HG03045 (cell line): ENCODE measurements at regions not wholly inside any gene's neighbourhood (a gene's known extent, or its start where the extent isn't known, plus 50 kb on each side); places are given as distances from the start of the nearest gene placed in this dataset.

Experiments used
- ATAC-seq: cut with Tn5 transposase; IDR thresholded peaks from one replicate; pipeline ENCODE4 v1.9.1; 2021; ENCODE audit warnings: mild to moderate bottlenecking, moderate library complexity; ENCODE audit not compliant: unreplicated experiment

DNA sequence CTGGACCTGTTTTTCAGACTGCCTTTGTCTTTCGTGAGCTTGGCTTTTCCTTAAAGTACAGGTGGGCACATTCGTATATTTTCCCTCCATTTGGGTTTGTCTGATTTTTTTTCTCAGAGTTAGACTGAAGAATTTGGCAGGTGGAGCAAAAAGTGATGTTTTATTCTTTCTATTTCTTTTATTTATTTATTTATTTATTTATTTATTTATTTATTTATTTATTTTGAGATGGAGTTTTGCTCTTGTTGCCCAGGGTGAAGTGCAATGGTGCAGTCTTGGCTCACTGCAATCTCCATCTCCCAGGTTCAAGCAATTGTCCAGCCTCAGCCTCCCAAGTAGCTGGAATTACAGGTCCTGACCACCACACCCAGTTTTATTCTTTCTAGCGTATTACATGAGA is 1805.1 kb upstream of the WWC1 start:
- no peak for ATAC-seq

DNA sequence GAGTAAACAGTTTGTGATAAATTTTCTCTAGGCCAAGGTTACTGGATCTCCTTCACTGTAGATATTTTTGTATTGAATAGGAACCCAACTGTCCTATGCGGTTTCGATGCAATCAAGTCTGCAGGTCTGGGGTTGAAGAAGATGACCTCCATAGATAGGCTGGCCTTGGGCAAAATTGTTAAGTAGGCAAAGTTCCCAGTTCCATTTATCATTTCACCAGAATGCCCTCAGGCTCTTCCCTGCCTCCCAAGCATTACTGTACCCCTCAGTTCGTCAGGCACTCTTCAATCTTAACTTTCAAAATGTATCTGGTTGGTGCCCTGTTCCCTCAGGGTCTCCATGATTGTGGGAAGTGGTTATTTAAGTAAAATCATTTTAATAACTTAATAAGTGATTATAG is 1802.9 kb upstream of the WWC1 start:
- ATAC-seq = no peak

DNA sequence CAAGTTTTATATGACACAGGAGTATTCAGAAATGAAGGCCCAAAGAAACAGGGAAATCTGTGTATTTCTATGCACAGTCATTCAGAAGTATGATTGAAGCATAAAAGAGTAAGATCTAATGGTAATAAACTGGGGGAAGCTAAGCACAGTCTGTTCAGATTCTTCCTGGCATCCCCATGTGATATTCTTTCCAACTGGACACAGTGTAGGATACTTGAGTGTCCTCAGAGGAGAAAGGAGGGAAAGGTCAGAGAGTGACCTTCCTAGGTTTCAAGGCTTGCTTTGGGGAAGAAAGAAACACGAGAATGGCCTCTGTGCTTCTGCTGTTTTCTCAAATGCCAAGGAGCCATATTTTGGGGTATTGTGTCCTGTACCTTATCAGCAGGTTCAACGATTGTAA is 1798.4 kb upstream of the WWC1 start:
- no peak for ATAC-seq

DNA sequence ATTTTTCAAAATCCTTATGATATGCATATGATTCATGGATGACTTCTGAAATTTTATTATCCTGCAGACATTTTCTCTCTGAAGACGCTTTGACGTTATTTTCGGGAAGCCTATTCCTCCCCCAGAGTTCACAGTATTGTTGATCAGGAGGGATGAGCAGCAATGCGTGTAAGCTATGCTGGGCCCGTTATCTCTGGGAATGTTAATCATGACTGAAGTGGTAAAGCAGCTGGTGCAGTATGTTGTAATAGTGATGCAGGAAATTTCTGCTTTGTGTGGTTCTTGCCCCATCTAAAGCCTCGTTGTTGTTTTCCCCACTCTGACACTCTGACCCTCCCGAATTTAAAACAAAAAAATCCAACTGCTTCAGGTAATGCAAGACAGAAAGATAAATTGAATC is 1797.8 kb upstream of the WWC1 start:
- no peak for ATAC-seq

DNA sequence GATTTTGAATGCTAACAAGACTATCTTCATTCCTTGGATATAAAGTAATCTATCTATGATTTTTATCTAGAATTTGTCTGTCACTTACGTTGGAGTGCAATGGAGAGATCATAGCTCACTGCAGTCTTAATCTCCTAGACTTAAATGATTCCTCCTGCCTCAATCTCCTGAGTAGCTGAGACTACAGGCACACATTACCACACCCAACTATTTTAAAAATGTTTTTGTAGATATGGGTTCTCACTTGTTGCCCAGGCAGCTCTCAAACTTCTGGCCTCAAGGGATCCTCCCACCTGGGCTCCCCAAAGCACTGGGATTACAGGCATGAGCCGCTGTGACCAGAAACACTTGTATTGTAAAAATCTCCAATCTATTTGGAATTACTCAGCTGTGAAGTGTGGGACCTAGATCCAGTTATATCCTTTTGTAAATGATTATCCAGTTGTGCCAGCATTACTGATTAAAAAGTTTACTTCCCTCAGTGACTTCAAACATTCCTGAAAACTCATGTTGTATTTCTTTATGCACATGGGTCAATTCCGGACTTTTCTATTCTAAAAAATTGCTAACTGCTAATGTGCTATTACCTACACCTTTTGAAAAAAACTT is 1793.8 kb upstream of the WWC1 start:
- no peak for ATAC-seq

DNA sequence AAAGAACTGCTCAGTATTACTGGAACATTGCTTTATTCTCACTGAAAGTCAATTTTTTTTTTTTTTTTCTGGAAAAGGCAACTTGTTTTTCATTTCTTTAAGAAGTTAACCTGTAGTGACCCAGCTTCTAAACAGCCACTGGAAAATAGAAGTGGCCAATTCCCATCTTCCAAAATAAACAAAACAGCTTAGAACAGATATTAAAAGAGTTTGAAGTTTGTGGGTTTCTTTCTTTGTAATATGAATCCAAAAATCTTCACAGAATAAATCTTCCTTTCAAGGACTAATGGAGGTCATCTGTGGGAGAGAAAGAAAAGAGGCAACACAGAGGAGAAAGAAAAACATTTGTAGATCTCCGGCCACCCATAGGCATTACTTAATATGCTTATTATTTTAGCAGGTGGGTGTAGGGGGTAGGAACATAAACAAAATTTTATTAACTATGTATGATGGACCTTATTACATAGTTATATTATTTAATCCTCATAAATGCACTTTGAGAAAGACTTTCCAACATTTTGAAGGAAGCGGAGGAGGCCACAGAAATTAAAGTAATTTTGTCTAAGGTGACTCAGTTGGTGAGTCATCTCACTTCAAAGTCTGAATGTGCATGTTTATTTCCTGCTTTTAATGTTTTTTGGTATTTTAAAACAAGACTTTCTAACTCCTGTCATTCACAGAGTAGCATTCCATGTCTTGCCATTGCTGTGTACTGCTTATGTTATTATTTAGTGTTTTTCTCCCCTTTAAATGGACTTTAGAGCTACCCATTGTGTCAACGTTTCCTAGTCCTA is 1791.8 kb upstream of the WWC1 start:
- ATAC-seq = no peak

DNA sequence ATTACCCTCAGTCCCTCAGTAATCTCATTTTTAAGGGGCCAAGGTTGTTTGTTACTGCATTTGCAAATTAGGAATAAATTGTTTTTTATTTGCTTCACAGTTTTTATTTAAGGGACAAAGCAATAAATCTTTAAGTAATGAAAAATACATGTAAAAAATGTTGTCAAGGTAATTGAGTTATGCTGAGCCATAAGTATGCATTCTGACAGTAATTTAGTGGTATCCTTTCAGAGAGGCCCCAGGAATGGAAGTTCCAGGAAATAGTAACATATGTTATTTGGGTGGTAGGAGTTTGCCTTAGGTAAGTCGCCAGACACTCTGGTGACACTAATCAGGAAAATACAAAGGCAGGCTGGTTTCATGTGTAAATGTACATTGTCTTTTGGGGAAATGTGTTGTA is 1787.9 kb upstream of the WWC1 start:
- ATAC-seq = no peak

DNA sequence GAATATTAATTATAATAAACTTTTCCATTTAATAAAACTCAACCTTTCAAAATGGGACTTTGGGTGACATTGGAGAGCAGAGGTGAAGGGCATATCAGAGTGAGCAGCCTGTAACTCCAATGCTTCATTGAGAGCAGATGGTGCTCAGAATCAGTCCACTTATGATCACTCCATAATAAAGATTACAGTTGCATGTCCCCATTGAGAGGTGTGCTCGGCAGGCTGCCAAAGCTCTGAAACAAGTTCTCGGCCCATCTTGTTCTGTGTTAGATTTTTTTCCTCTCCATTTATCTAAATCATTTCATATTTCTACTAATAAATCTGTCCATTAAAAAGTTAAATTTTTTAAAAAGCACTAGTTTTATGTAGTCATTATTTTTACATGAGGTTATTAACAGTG is 1786.4 kb upstream of the WWC1 start:
- no peak for ATAC-seq

DNA sequence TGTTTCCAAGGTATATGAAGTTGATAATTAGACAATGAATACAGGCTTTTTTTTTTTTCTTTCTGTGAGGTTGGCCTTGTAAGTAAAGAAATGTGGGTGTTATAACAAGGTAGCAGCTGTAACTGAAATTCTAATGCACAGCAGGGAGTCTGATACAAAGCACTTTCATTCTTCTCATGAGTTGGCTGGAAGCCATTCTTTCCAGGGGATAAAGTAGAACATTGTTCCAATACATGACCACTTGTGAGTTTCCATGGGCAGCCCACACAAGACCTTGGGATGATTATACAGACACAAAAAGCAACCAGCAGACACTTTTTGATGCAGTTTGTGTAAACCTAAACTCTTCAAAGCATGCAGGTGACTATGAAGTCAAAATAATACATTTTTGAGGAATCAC is 1785.9 kb upstream of the WWC1 start:
- ATAC-seq = no peak

DNA sequence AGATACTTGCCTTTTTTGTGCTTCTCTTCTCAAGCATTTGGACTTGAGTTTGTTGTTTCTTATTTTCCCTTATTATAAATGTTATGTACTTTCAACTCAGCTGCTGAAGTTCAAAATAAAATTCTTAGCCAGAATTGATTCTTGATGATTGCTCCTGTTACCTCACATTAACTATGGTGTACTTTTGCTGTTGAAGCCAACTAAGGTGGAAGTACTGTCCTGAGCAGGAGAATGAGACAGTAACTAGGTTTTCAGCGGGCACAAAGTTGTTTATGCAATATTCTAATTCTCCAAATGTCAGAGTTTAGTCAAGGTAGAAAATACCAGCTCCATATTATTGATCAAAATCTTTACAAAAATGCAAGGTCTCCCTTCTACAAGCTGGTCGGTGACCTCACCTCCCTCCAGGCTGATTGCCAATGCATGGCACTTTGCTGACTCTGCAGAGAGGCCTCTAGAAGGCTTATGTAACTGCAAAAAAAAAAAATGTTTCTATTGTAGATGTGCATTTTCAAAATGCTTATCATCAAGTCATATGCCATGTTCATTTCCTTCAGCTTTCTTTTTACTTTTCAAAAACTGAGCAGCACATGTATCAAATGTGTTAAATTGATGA is 1783.5 kb upstream of the WWC1 start:
- ATAC-seq = no peak

DNA sequence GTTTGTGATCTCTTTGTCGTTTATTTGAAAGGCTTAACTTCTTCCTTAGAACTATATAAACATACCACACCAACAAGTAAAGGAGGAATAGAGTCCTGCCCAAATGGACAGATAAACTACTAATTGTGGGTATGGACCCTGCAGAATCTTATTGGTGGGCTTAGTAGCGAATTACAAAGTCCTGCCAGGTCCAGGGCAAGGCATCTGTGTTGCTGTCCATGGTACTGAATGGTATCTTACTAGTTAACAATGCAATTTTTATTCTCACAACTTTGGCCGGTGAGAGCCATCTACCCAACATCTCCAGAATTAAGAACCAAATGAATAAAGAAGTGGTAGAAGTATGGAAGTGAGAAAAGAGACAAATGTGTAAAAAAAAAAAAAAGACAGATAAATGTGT is 1782.4 kb upstream of the WWC1 start:
- no peak for ATAC-seq

DNA sequence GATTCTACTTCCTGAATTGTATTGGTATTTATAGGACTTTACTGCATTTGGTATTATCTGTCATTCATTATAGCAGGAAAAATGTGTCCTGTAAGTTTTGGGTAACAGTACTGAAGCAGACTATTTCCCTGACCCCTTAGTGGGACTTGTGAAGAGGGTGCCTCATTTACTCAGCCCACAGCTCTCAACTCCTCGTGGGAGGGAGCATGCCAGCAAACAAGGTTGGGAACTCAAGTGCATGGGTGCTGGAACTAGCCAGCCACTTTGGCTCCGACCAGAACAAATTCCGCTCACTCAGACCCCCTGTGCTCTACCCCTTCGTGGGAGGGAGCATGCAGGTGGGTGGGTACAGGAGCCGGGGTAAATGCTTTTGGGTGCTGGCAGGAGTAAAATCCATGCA is 1773.5 kb upstream of the WWC1 start:
- no peak for ATAC-seq

DNA sequence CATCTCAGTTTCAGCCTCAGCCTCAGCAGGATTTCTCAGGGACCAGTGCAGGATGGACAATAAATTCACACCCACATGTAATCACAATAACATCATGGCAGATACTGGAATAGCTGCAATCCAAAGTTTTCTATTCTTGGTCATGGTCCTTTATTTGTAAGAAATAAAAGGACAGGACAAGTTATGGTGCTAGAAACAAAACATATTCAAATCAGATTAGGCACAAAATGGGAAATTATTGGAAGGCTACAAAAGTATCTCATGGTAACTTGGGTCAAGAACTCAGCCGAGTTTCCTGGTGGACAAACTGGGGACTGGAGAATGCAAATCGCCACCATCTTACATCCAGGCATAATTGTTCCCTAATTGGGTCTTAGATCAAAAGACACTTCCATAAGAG is 1768.2 kb upstream of the WWC1 start:
- no peak for ATAC-seq

DNA sequence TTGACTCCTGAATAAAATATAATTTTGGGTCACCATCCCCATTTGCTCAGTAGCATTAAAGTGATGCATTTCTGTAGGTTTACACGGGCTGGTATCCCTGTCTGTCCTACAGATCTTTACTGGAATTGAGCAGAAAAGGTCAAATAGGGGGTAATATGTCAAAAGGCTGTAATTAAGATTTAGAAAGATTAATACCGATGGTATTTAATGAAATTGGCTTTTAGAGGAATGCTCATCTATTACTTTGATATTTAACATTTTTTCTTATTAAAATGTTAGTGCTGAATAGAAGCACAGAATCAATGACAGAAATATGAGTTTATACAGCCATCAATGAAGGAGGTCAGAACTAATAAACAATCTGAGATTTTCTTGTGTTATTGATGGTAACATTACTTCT is 1762.2 kb upstream of the WWC1 start:
- no peak for ATAC-seq

DNA sequence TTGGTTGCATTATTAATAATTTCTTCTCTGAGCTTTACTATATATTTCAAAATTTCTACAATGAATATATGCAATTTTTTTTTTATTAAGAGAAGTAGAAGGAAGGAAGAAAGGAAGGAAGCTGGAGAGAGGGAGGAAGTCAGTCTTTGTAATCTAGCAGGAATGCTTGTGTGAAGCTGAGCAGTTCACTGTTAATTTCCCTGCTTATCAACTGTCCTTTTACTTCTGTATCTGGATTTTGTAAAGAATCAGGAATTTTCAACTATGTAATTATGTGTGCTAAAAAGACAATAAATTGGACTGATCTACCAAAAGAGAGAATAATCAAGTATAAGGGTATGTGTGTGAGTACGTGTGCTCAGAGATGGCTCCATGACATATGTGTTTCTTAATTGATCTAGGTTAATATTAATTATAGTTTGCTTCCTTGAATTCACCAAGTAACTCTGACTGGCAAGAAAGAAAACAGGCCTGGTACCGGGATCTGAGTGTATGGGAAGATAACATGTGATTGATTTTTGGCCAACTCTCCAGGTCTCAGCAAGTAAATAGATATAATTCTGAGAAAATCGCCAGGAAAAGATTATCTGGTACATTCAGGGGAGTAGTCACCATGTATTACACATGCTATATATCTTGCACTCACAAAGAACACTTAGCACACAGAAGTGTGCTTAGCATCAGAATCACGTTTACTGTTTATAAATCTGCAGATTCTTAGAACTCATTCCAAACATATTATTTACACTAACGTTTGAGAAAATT is 1758.8 kb upstream of the WWC1 start:
- ATAC-seq = no peak

DNA sequence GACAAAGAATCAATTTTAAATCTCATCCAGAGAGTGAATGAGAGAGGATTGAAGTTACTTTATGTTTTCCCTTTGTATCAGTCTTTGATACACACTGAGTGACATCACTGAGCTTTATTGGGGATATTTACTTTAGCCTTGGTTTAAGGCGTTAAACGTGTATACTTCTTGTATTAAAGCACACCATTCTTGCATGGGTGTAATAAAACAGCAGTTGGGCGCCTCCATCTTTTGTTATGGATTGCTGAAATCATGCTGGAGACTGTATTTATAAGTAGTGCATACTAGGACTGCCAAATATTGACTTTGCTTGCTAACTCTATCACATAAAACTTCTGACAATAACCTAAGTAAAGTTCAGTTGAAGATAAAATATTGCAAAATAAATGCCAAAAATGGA is 1755.8 kb upstream of the WWC1 start:
- ATAC-seq = no peak

DNA sequence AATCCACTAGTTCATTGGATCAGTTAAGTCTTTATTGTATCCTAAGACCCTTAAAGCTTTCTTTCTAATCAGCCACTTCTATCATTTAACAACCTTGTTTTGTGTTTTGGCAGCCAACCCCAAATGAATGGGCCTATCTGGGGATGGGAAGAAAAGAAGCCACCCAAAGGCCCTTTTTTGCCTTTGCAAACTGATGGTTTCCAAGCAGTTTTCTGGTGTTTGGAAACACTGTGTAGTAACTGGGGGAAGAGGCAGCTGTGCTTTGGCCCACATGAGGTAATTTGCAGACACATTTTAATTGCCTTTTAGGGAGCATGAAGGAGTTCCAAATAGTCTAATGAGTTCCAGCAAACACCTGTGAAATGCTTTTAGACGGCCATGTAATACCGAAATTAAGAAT is 1751.3 kb upstream of the WWC1 start:
- ATAC-seq = no peak

DNA sequence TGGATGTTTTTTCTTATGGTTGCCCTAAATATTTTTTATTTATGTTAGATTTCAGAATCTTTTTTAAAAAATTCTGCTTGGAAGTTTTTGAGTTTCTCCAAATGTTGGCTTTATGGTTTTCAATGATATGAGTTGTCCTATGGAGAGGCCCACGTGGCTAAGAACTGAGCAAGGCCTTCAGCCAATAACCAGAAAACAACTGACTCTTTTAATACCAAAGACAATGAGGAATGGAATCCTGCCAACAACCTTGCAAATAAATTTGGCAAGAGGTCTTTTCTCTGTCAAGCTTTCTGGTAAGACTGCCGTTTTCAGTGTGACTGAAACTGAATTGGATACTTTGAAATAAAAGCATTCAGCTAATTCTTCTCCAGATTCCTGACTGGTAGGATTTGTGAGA is 1740.1 kb upstream of the WWC1 start:
- ATAC-seq = no peak

DNA sequence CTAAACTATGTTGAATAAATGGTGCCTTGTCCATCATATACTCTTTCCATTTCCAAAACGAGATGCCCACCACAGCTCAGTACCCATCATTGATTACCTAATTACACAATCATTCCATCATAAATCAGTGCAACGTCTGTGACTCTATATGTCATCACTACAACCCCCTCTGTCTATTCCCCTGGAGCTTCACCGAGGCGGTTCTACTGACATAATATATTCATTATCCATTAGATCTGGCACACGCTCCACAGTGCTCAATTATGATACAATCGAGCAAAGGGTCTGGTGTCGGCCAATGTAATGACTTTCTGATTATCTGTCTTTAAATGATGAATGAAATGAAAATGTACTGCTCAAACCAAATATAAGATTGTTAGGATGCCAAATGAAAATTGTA is 1737.7 kb upstream of the WWC1 start:
- ATAC-seq = no peak

DNA sequence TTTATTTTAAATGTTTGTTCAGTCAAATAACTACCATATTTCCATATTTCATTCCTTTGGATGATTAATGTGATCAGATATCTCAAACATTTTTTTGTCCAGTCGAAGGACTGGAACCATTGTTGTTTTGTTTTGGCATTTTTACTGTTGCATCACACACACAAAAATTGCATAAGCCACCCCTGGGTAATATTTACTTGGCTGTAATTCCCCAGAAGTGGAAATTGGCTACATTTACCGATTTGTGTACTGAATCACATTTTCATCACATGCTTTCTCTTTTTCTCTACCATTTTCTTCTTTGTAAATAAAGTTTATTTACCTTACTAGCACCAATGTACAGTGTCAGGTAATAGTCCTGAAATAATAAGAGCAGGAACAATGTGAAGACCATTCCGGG is 1729.7 kb upstream of the WWC1 start:
- ATAC-seq = no peak

DNA sequence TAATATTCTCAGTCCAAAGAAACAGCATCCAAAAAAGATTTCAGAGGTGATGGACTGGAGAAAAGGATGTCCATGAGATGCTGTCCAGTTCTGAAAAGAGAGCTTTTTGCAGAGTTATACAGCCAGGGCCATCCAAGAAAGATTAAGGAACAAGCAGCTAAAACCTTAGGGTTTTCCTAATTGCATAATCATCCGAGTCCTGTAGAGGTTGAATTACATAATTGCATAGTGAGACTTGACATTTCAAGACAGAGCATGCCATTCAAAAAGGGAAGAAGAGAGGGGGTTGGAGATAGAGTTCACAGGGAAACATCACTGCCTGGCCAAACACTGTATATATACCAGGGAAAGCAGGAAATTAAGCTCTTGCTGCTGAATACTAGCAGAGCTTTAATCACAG is 1729.2 kb upstream of the WWC1 start:
- no peak for ATAC-seq

DNA sequence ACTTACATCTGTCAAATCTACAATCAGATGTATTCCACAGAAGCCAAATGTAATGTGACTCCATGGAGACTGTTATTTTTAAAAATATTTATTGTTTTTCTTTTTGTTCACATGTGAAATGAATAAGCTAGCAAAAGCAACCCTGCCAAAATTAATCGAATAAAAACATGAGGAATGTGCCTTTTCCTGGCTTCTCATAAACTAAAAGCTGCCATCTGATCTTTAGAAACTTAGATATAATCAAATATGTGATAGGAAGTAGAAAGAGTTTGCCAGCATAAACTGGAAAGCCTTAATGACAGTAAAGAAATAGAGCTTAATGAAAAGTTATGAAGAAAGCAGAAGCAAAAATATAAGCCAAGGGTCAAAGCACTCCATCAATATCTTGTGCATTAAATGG is 1724.7 kb upstream of the WWC1 start:
- no peak for ATAC-seq
